ENCODE measurements at regions not wholly inside any gene's neighbourhood (a gene's known extent, or its start where the extent isn't known, plus 50 kb on each side); places are given as distances from the start of the nearest gene placed in this dataset.

DNA sequence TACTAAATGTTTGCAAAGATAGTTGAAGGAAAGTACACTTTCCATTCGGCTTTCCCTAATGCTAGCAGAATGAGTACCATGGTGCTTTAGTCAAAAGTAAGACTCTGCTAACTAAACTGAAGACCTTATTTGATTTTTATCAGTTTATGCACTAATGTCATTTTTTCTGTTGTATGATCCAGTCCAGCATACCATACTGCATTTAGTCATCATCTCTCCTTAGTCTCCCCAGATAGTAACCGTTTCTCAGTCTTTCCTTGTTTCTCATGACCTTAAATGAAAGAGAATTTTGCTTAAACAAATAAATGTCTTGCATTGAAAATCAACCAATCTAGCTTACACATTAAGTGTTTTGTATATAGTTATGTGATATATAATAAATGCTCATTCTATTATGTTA lies 529.5 kb upstream of the SEMA3D start:
- ChIA-PET CTCF (no interaction called here), POLR2A (no interaction called here)
- no peak for DNase-seq
- H3K9me3 Mint-ChIP-seq (ENCODE audit: unreplicated experiment) = no peaks in the 10 kb centered on the region
- no TSS peak for BruUV-seq (replicated peaks)
- H3K27me3 Mint-ChIP-seq (ENCODE audit: insufficient read depth, unreplicated experiment) = no peaks in the 10 kb centered on the region
- intact Hi-C loops (cut with micrococcal nuclease; ENCODE audit: unreplicated experiment) = no loop called here
- 0 out of 2 replicates have a peak, but pooled peaks cover 4% of the 10 kb centered on the region for H3K4me1 ChIP-seq
- H3K36me3 Mint-ChIP-seq (ENCODE audit: insufficient read depth, unreplicated experiment) = no peaks in the 10 kb centered on the region
- TF ChIP-seq, protein P1, sequence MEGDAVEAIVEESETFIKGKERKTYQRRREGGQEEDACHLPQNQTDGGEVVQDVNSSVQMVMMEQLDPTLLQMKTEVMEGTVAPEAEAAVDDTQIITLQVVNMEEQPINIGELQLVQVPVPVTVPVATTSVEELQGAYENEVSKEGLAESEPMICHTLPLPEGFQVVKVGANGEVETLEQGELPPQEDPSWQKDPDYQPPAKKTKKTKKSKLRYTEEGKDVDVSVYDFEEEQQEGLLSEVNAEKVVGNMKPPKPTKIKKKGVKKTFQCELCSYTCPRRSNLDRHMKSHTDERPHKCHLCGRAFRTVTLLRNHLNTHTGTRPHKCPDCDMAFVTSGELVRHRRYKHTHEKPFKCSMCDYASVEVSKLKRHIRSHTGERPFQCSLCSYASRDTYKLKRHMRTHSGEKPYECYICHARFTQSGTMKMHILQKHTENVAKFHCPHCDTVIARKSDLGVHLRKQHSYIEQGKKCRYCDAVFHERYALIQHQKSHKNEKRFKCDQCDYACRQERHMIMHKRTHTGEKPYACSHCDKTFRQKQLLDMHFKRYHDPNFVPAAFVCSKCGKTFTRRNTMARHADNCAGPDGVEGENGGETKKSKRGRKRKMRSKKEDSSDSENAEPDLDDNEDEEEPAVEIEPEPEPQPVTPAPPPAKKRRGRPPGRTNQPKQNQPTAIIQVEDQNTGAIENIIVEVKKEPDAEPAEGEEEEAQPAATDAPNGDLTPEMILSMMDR (IDR thresholded peaks at IDR 0.05; ENCODE audit: insufficient read depth in 1 of 2, low read depth in 1 of 2, low read length in 1 of 2, severe bottlenecking in 1 of 2, unreplicated experiment in 1 of 2) = no peak
- no peak overlapping the region for H3K4me3 Mint-ChIP-seq (ENCODE audit: unreplicated experiment)
- no peaks in the 10 kb centered on the region for H3K36me3 ChIP-seq (ENCODE audit: control insufficient read depth, insufficient read depth, low read length)
- no peak overlapping the region for H3K4me3 ChIP-seq (ENCODE audit: low read depth, low read length)
- H3K4me1 Mint-ChIP-seq (ENCODE audit: low read depth, unreplicated experiment) = no peaks in the 10 kb centered on the region
- no peaks in the 10 kb centered on the region for H3K9me3 ChIP-seq
- H3K27ac Mint-ChIP-seq (ENCODE audit: unreplicated experiment) = no peak overlapping the region
- H3K27me3 ChIP-seq (replicated peaks; ENCODE audit: control insufficient read depth, insufficient read depth, low read length) = no peaks in the 10 kb centered on the region

DNA sequence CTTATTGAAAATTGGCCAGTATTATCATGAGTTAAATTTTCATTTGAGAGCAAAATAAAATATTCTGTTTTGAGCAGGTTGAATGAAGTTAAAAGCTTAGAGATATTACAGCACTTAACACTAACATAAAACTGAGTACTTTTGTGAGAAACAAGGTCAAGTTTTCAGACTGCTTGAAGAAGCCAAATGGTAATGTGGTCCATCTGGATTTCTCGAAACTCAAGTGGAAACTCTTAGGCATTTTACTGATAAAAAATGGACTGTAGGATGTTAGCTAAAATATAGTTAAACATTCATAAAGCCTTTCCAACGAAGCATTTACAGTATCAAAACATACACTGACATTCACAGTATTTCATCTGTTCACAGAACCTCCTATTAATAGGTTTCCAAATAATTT lies 528.1 kb upstream of the SEMA3D start:
- H3K4me1 ChIP-seq = no peaks in the 10 kb centered on the region
- CTCF ChIA-PET = no interaction called here
- no peak overlapping the region for H3K4me3 Mint-ChIP-seq (ENCODE audit: unreplicated experiment)

DNA sequence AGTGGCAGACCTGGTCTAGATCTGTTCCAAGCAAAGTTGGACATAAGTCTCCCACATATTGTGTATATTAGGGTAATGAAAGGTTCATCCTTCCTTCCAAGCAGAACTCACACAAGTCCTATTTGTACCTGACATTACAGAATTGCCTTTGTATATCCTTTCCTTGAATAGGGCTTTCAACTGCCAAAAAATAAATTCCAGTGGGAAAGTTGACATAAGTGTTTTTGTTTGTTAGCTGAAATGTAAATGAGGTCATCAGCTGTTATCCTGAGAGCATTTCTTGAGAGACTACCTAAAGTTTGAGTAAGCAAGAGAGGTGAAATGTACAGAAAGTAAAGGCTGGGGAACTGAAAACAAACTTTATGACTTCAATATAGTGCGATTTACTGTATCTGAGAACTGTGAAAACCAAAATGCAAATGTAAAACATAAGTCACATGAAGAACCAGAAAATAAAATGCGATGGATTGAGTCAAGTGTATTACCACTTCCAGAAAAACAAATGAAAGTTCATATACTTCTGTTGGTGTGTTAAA lies 527.3 kb upstream of the SEMA3D start:
- H3K4me3 Mint-ChIP-seq (ENCODE audit: unreplicated experiment) = no peak overlapping the region
- no peak for DNase-seq
- TF ChIP-seq, protein P1 (IDR thresholded peaks at IDR 0.05; ENCODE audit: insufficient read depth in 1 of 2, low read depth in 1 of 2, low read length in 1 of 2, severe bottlenecking in 1 of 2, unreplicated experiment in 1 of 2) = no peak
- Histone ChIP-seq H3K27me3 (replicated peaks; ENCODE audit: control insufficient read depth, insufficient read depth, low read length) (no peaks in the 10 kb centered on the region), H3K36me3 (ENCODE audit: control insufficient read depth, insufficient read depth, low read length) (no peaks in the 10 kb centered on the region), H3K4me1 (no peaks in the 10 kb centered on the region), H3K4me3 (ENCODE audit: low read depth, low read length) (no peak overlapping the region), H3K9me3 (no peaks in the 10 kb centered on the region)
- no peak overlapping the region for H3K27ac Mint-ChIP-seq (ENCODE audit: unreplicated experiment)
- intact Hi-C loops (cut with micrococcal nuclease; ENCODE audit: unreplicated experiment) = no loop called here
- CTCF ChIA-PET = no interaction called here
- BruUV-seq (replicated peaks) = no TSS peak
- H3K27me3 Mint-ChIP-seq (ENCODE audit: insufficient read depth, unreplicated experiment) = no peaks in the 10 kb centered on the region
- no peaks in the 10 kb centered on the region for H3K9me3 Mint-ChIP-seq (ENCODE audit: unreplicated experiment)
- no peaks in the 10 kb centered on the region for H3K4me1 Mint-ChIP-seq (ENCODE audit: low read depth, unreplicated experiment)
- POLR2A ChIA-PET = no interaction called here
- H3K36me3 Mint-ChIP-seq (ENCODE audit: insufficient read depth, unreplicated experiment) = no peaks in the 10 kb centered on the region

More for the DNA sequence above, 528.1 kb upstream of the SEMA3D start:
- no peak for DNase-seq
- no peaks in the 10 kb centered on the region for H3K9me3 ChIP-seq
- no peaks in the 10 kb centered on the region for H3K36me3 Mint-ChIP-seq (ENCODE audit: insufficient read depth, unreplicated experiment)
- no peak overlapping the region for H3K27ac Mint-ChIP-seq (ENCODE audit: unreplicated experiment)
- TF ChIP-seq, protein P1 (IDR thresholded peaks at IDR 0.05; ENCODE audit: insufficient read depth in 1 of 2, low read depth in 1 of 2, low read length in 1 of 2, severe bottlenecking in 1 of 2, unreplicated experiment in 1 of 2) = no peak
- intact Hi-C loops (cut with micrococcal nuclease; ENCODE audit: unreplicated experiment) = no loop called here
- no peaks in the 10 kb centered on the region for H3K36me3 ChIP-seq (ENCODE audit: control insufficient read depth, insufficient read depth, low read length)
- no peaks in the 10 kb centered on the region for H3K4me1 Mint-ChIP-seq (ENCODE audit: low read depth, unreplicated experiment)
- no peaks in the 10 kb centered on the region for H3K27me3 Mint-ChIP-seq (ENCODE audit: insufficient read depth, unreplicated experiment)
- no peaks in the 10 kb centered on the region for H3K27me3 ChIP-seq (replicated peaks; ENCODE audit: control insufficient read depth, insufficient read depth, low read length)
- no peak overlapping the region for H3K4me3 ChIP-seq (ENCODE audit: low read depth, low read length)
- no TSS peak for BruUV-seq (replicated peaks)
- H3K9me3 Mint-ChIP-seq (ENCODE audit: unreplicated experiment) = no peaks in the 10 kb centered on the region
- POLR2A ChIA-PET = no interaction called here

All from Caco-2 (cell line).